ENCODE measurements at regions not wholly inside any gene's neighbourhood (a gene's known extent, or its start where the extent isn't known, plus 50 kb on each side); places are given as distances from the start of the nearest gene placed in this dataset.

DNA sequence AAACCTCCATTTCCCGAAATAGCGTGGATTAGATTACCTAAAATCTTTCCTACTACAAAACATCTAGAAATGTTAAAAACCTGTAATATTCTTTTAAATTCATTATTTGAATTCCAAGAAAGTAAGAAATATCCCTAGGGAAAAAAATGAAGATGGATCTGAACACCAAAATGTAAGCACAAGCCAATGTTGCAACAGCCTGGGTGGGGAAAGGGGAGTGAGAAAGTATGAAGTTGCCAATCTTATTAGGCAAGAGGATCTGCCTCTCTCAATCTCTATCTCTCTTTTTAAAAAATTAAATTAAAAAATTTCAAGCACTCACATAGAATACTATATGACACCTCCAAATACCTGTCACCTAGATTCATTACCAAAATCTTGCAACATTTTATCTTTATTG, 74.9 kb upstream of the IRF2BP2 start:
- TF ChIP-seq CTCF (conservative IDR thresholded peaks at IDR 0.05; ENCODE audit: low read depth, low read length) = no peak
- DNase-seq (ENCODE audit: low read depth) = no peak
- no peak overlapping the region for H3K4me3 ChIP-seq (ENCODE audit: low read depth, low read length)

- peak; percentile 63 for DNase-seq (ENCODE audit: low read depth)
- H3K4me3 ChIP-seq (ENCODE audit: low read depth, low read length) = no peak overlapping the region
- TF ChIP-seq CTCF (conservative IDR thresholded peaks at IDR 0.05; ENCODE audit: low read depth, low read length) = no peak
These were observed 74.1 kb upstream of the IRF2BP2 start for GRCh38 chr1:234683861-234684632.

DNA sequence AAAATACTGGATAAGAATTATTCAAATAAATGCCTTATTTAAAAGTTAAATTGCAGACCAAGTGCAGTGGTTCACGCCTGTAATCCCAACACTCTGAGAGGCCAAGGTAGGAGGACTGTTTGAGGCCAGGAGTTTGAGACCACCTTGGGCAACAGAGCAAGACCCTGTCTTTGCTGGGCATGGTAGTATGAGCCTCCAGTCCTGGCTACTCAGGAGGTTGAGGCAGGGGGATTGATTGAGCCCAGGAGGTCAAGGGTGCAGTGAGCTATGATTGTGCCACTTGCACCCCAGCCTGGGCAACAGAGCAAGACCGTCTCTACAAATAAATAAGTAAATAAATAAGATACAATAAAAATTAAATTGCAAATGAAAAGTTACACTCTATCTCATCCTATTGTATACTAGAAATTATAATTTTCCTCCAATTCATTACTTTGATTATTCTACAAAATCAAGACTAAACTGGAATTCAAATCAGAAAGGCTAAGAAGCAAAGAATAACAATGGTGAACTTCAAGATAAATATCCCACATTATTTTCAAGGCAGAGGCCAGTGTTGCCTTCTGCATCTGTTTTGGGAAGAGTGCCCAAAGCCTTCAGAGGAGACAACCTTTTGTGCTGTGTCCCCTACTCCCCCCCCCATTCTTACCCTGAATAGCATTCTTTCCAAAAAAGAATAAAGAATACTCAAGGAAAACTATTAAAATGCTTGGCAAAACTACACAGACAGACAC, 73.3 kb upstream of the IRF2BP2 start:
- TF ChIP-seq CTCF (conservative IDR thresholded peaks at IDR 0.05; ENCODE audit: low read depth, low read length) = no peak
- H3K4me3 ChIP-seq (ENCODE audit: low read depth, low read length) = no peak overlapping the region
- no peak for DNase-seq (ENCODE audit: low read depth)

- no peak overlapping the region for H3K4me3 ChIP-seq (ENCODE audit: low read depth, low read length)
- no peak for DNase-seq (ENCODE audit: low read depth)
- no peak for TF ChIP-seq CTCF (conservative IDR thresholded peaks at IDR 0.05; ENCODE audit: low read depth, low read length)
These were observed 72.0 kb upstream of the IRF2BP2 start for GRCh38 chr1:234681990-234682389.

GRCh38 chr1:234681065-234681464, 71.1 kb upstream of the IRF2BP2 start:
- no peak for DNase-seq (ENCODE audit: low read depth)
- H3K4me3 ChIP-seq (ENCODE audit: low read depth, low read length) = no peak overlapping the region
- no peak for TF ChIP-seq CTCF (conservative IDR thresholded peaks at IDR 0.05; ENCODE audit: low read depth, low read length)

DNA sequence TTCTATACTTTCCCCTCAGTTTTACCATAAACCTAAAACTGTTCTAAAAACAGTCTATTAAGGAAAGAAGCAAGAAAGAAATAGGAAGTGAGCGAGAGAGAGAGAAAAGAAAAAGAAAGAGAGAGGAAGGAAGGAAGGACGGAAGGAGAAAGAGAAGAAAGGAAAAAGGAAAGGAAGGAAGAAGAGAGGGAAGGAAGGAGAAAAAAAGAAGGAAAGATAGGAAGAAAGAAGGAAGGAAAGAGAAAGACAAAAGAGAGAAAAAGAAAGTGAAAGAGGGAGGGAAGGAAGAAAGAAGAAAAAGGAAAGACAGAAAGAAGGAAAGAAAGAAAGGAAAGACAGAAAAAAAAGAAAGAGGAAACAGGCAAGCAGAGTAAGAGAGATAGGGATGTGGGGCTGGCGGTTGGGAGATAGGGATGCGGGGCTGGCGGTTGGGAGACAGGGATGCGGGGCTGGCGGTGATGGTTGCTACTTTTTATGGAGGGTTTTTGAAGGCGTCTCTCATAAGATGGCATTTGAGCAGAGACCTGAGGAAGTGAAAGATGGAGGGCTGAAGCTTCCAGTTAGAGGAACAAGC, 70.4 kb upstream of the IRF2BP2 start:
- no peak overlapping the region for H3K4me3 ChIP-seq (ENCODE audit: low read depth, low read length)
- no peak for TF ChIP-seq CTCF (conservative IDR thresholded peaks at IDR 0.05; ENCODE audit: low read depth, low read length)
- no peak for DNase-seq (ENCODE audit: low read depth)

Data from epithelial cell of proximal tubule (primary cell).